HT-29 (cell line): ENCODE measurements at regions not wholly inside any gene's neighbourhood (a gene's known extent, or its start where the extent isn't known, plus 50 kb on each side); places are given as distances from the start of the nearest gene placed in this dataset.

ENCODE experiments used
- DNase-seq: peaks from one replicate; pipeline ENCODE4 v3.0.0-alpha.2; 2015; ENCODE audit warnings: low spot score

DNA sequence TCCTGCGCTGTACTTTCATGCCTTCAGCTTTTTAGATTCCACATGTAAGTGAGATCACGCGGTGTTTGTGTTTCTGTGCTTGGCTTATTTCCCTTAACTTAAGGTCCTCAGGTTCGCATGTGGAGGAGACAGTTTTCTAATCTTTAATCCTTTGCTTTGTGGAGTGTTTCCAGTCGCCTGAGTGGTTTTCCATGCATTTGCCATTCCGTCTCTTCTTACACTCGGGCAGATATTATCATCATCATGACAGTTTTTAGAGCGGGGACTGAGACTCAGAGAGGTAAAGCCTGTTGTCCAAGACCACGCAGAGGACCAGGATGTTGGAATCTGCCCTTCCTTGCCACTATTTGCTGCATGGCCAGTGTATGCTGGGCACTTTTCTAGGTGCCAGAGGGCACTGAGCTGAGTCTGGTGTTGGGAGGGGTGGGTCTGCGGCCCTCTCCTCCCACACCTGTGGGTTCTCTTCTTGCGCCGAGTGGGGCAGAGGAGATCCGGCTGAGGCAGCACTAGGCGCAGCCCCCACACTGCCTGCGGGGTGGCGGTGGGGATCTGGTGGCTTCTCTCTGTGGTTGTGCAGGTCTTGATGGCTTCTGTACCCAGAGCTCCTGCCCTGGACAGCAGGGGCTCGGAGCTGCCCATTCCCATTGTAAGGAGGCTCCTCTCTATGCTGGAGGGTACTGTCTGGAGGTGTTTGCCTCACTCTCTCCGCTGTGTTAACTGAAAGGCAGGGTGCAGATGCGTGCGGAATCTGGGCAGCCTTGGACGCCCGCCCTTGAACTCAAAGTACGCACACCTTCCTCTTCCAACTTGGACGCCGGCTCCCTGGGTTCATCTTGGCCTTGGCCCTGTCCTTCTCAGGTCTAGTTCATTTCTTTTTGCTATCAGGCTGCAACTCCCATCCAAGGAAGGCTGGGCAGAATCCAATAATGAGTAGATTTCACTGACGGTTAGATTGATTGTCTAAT, 156.0 kb upstream of the RGMA start:
- DNase-seq = no peak

DNA sequence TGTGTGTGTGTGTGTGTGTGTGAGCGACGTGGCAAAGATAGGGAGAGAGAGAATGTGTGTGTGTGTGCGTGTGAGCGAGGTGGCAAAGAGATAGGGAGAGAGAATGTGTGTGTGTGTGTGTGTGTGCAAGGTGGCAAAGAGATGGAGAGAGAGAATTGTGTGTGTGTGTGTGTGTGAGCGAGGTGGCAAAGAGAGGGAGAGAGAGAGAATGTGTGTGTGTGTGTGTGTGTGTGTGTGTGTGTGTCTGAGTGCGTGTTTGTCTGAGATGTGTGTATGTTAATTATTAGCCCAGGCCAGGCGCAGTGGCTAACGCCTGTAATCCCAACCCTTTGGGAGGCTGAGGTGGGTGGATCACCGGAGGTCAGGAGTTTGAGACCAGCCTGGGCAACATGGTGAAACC, 154.6 kb upstream of the RGMA start:
- no peak for DNase-seq

DNA sequence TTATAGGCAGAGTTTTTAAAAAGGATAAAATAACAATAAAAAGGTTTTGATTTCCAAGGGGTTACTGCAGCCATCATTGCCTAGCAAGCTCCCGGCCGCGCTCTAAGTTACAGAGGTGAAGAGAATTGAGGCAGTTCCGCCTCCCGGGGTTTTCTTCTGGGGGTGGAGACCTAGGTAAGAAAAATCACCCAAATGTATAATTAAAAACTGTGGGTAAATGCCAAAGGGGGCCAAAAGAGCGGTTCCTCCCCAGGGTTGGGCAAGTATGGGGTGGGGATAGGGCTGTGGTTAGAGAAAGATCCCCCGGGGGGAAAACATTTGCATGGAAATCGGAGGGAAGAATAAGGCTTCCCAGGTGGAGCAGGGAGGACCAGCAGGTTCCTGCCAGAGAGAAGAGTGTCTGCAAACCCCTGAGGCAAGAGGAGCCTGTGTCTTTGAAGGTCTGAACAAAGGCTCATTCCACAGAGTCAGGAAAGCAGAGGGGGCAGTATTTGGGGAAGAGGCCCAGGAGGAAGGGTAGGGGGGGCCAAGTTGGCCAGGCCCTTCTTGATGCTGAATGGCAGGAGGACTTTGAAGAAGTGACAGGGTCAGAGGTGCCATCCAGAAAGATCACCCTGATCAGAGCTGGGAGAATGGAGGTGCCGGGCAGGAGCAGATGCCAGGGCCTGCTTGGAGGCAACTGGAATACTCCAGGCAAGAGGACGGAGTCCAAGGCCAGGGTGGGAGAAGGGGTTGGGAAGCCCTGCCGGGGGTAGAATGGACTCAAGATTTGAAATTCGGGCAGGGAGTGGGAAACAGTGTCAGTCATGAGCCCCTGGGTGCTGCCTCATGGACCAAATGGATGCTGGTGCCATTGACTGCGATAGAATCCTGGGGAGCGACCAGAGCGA, 152.9 kb upstream of the RGMA start:
- DNase-seq = no peak

DNA sequence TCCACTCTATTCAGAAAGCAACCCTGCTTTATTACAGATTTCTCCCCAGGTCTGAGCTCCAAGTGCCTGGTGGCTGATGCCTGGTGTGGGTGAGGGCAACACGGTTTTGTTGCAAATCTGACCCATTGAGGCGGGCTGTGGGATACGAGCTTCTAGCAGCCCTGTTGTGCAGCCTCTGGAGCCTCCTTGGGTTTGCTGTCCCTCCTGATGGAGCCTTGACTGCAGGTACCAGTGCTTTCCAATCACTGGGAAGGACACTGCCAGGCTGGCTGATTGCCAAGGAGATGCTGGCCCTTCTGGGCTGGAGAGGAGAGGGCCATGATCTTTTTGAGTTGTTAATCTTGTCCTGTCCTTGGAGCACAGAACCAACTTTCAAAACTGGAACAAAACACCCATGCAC, 151.0 kb upstream of the RGMA start:
- no peak for DNase-seq

DNA sequence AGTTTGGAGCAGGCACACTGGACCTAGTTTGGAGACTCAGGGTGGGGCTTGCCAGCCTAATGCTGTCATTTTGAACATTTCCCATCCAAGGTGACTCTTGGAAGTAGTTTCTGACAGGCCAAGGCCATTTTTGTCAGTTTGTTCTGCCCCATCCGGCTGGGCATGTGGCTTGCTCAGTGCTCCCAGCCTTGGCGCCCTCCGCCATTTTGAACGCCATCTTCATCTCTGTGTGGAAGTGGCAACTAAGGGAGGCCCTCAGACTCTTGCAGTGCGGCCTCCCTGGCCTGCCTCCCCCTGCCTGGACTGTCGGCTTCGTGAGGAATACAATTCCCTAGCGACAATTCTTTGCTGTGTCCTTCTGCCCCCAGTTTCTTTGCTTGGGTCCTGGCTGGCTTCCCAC, 150.6 kb upstream of the RGMA start:
- no peak for DNase-seq

DNA sequence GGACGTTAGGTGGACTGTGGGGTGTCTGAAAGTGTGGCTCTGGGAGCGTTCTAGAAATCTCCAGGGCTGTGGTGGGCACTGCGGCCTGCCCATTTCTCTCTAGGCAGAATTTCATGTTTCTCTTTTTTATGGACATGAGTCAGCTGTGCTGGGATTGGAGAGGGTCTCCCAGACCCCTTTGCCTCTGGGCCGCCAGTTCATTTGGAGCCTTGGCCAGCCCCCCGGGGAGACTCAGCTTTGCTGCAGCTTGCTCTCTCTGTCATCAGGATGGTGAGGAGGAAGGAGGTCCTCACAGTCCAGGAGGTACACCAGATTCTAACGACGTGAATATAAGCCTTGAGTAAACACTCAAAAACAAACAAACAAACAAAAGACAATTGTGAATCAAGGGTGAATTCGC, 149.6 kb upstream of the RGMA start:
- no peak for DNase-seq

DNA sequence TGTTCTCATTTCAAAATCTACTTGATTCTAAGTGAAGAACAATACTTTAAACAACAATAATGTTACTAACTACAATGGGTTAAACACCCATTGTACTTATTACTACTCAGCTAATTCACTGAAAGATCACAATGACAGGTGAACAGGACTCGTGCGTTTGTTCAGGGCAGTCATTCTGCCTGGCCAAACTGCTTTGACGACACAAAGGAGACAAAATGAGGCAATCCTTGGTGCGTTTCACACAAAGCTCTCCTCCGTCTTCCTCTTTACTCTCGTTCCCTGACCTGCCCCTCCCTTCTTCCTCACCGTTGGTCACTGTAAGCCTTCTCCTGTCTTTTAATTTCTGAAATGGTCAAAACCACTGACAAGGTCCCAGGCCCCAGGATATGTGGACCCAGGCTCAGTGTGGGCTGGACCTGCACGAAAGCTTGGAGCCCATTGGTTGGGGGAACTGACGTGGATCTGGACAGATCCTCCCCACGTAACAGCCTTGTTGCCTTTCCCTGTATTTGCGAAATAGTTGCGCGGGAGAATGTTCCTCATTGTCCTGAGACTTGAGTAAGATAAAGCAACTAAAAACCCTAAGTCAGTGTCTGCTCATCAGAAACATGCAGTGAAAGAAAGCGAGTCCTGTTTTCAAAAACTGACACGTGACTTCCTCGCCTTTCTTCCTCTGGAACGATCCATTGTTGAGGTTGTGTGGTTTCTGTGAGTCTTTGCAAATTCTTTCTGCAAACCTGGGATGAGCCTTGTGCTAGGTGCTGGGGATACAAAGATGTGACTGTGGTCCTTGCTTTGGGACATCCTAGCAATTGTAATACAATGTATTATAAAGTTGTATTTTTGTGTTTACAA, 147.1 kb upstream of the RGMA start:
- DNase-seq = no peak

DNA sequence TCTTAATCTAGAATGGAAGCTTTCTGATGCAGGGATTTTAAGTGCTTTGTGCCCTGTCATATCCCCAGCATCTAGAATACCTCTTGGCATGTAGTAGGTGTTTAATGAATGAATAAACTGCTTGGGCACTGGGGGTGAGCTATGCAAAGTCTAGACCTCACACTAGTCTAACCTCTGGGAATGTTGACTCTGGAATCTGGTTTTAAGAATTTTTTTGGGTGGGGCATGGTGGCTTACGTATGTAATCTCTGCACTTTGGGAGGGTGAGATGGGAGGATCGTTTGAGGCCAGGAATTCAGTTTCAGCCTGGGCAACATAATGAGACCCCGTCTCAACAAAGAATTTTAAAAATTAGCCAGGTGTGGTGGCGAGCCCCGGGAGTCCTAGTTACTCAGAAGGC, 146.3 kb upstream of the RGMA start:
- no peak for DNase-seq

DNA sequence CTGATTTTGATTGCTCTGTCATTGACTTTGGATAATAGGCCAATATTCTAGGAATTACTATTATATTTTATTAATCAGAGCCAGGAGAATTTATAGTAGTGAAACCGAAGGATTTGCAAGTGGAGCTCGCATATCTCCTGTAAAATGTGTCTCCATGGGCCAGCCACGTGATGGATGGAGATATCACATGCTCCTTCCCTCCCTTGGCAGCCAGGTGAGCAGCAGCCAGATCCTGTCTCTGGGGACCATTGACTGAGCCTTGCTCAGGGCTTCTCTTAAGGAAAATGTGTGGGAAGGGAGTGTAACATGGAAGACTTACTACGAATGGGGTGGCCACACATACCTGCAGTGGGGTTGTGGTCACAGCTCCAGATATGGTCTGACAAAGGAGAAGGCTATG, 144.7 kb upstream of the RGMA start:
- no peak for DNase-seq

DNA sequence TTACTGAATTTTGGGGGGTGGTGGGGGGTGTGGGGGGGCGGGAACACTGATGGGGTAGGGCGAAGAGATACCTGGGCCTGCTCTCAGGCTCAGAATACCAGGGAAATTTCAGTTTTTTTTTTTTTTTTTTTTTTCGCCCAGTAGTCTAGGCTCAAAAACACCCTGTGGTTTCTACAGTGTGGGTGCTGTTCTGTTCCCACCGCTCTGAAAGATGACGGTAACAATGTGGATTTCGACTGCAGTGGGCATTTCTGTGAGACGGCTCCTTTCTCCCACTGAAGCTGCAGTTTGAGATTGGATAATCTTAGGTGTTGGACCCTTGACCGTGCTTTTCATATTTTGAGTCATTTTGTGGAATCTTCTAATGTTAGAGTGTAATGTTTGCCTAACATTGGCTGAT, 143.8 kb upstream of the RGMA start:
- DNase-seq = no peak

DNA sequence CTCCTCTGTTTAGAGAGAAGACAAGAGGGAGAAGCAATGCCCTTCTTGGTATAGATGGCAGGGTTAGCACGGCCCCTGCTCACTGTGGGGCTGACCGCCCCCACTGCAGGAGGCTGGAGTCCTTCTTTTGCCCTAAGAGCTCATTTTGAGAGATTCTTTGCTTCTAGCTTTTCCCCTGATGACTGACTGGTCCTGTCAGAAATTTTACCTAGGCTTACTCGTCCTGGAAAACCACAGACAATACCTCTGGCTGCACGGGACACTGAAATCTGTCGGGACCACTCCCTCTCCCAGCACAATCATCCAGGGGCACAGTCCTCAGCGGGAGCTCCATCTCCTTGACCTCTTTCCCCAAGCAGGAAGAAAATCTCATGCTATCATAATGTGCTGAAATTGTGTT, 143.0 kb upstream of the RGMA start:
- no peak for DNase-seq

DNA sequence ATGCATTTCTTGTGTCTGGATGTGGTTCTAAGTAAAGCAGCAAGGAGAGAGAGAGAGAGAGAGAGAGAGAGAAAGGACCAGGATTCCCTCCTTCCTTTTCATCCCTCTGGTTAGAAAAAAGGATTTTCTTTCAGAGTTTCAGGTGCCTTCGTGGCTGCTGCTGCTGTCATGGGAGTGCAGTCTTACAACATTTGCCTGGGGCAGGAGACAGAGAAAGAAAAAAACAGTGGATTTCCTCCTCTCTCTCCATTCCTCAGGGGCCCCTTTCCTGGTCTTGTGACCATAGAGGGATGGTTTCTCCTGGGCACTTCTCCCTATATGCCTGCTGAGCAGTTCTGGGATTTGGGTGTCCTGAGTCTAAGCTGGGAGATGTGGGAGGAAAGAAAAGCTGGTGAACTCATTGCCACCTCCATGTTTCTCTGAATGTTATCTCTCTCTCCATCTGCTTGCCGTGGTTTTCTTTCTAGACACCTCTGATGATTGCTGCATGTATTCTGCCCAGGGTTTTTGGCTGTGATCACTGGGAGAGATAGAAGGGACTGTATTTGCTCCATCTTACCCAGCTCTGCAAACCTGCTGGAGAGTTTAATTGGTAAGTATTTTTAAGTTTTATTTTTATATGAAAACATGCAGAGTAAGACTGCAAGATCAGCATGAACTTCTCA, 142.4 kb upstream of the RGMA start:
- no peak for DNase-seq

DNA sequence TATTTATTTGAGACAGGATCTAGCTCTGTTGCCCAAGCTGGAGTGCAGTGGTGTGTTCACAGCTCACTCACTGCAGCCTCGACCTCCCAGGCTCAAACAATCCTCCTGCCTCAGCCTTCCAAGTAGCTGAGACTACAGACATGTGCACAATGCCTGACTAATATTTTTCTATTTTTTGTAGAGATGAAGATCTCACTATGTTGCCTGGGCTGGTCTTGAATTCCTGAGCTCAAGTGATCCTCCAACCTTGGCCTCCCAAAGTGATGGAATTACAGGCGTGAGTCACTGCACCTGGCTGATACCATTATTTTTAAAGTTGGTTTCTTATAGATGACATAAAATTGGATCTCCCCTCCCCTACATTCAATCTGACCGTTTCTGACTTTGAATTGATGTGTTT, 139.5 kb upstream of the RGMA start:
- DNase-seq = no peak

DNA sequence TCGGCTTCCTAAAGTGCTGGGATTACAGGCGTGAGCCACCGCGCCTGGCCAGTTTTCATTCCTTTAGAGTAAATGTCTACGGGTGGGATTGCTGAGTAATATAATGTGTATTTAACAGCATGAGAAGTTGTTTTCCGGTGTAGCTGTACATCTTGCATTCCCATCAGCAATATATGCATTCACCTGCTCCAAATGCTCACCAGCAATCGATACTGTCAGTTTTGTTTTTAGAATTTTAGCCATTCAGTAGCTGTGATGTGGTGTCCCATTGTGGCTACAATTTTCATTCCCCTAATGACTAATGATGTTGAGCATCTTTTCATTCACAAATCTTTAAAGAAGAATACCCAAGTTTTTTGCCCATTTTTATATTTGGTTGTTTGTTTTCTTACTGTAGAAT, 134.8 kb upstream of the RGMA start:
- no peak for DNase-seq

DNA sequence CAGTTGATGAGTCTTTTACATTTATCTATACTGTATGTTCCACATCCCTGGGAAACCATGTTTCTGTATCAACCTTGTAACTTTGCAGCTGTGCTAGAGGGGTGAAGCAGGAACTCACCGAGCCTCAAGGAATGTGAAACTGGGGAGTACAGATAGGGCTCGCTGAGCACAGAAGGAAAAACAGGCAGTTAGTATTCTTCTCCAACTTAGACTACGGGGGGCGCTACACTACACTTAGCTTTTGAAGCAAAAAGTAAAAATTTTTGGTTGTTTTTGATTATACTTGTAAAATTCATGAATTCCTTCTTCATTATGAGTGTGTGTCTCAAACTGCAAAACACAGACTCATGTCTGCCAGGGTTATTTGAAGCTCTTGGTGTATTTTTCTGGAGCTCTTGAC, 132.7 kb upstream of the RGMA start:
- no peak for DNase-seq

DNA sequence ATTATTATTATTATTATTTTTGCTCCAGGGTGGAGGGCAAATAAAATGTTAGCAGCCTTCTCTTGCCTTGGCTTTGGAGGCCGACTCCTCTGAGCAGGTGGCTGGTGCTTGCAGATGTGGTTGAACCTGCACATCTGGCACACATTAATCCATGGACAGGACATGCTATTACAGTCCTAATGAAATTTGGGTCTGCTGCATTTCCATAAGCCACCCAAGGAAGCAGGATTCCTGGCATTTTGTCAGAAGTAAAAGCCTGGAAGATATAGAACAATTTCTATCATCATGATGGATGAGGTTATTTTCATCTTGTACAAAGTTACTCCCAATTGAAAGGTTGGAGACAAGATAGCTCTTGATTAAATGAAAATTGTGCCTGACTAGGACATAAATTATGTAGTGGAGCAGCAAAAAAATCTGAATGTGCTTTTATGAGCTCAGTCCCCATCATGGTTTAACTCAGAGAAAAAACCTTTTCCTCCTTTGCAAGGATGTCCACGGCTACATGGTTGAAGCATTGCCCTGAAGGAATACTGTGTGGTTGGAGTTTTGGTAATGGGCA, 130.9 kb upstream of the RGMA start:
- DNase-seq = no peak

DNA sequence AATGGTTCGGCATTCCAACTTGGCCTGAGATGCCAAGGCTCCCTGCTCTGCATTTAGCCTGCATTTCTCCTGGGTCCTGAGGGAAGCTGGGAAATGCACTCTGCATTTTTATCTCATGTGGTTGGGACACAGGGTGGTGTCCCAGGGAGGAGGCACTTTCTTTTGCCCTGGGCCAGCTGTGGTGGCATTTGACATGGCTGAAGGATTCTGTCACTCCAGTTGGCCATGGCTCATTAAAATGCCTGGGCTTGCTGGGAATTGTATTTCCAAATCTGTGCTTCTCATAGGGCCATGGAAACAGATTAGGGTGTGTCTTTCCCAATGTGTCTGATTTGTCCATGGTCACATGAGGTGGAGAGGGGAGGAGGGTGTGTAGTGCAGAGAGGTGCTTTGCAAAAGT, 128.3 kb upstream of the RGMA start:
- DNase-seq = no peak

DNA sequence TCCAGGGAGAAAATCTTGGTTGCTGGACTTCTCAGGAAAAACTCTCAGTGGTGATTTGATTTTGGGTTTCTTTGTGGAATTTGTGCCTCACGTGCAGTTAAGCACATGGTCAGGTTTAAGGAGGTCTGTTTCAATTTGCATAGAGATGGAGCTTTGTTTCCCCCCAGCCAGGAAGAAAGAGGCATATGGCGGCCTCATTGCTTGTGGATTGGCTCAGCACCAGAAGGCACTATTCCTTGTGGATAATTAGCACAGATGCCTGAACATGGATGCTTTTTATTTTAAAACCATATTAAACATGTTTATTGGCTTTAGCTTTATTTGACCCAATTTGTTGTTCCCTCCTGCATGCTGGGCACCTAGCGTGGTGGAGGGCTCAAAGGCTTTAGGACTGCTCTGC, 125.1 kb upstream of the RGMA start:
- DNase-seq = no peak

DNA sequence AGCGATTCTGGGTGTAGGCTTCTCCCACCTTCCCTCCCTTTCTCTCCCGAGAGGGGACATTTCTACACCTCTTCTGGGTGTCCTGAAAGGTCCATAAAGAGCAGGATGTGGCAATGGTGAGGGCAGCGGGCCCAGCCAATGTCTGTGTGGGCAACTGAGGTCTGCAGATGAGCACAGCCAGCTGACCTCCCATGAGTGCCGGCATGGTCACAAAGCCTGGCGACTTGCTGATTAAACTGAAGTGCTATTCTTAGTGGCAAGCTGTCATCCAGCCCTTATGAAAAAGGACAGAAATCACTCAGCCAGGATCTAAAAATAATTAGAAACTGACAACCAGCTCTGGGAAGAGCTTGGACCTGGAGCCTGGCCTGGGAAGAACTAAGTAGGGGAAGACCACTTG, 124.3 kb upstream of the RGMA start:
- no peak for DNase-seq

DNA sequence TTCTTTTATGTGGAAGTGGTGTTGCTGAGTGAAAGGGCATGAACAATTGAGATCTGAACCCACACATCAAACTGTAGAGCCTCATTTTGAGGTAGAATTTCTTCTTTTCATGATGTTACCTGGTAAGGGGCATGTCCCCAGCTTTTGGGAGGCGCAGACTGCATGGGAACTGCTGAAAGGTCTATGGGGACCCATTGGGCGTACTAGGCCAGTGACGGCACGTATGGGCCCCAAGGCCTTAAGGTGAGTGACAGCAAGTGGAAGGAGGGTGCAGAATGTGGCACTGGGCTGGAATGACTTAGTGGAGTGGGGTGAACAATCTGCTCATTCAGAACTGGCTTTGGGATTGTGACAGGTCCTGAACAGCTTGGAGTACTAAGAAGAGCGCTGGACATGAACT, 123.6 kb upstream of the RGMA start:
- no peak for DNase-seq

DNA sequence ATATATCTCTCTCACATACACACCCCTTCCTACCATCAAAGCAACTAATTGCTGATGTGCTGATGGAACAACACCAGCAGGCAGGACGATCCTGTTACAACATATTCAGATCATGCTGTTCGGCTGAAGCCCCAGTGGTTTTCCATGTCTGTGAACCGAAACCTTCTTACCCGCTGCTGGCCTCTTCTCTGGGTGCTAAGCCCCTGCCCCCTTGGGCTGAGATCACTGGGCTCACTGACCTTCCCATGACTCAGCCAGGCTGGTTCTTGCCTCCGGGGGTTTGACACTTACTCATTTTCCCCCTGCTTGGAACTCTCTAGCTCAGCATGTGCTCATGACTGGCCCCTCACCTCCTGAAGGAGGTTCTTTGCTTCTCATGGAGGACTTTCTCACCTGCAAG, 122.0 kb upstream of the RGMA start:
- no peak for DNase-seq
